GM23338 (cell line): ENCODE measurements at regions not wholly inside any gene's neighbourhood (a gene's known extent, or its start where the extent isn't known, plus 50 kb on each side); places are given as distances from the start of the nearest gene placed in this dataset.

Experiments used
- ATAC-seq: fragments of 200-7000 bp; cut with Tn5 transposase; 3 replicates; pipeline ENCODE4 v1.9.1; 2020
- DNase-seq: peaks from one replicate; pipeline ENCODE4 v3.0.0-alpha.2; 2015; ENCODE audit warnings: low spot score
- H2AFZ ChIP-seq: fragments of 200-600 bp; sonication (generic); 2 replicates; pipeline ENCODE4 v1.8.0; 2016; ENCODE audit warnings: antibody characterized with exemption, mild to moderate bottlenecking, moderate library complexity
- H3F3A ChIP-seq: fragments of 200-600 bp; sonication (generic); replicated peaks from 2 replicates; pipeline ENCODE4 v1.8.0; 2017; ENCODE audit warnings: antibody characterized with exemption, mixed run types, low read depth
- H3K27ac ChIP-seq: fragments of 200-600 bp; sonication (generic); 2 replicates; pipeline ENCODE4 v1.6.1; 2016; ENCODE audit warnings: low read depth
- H3K27me3 ChIP-seq: fragments of 200-600 bp; sonication (generic); 2 replicates; pipeline ENCODE4 v1.8.0; 2016; ENCODE audit warnings: mild to moderate bottlenecking, mixed run types, moderate library complexity; ENCODE audit not compliant: insufficient read depth
- H3K36me3 ChIP-seq: fragments of 200-600 bp; sonication (generic); 2 replicates; pipeline ENCODE4 v1.8.0; 2016; ENCODE audit warnings: mild to moderate bottlenecking; ENCODE audit not compliant: insufficient read depth
- H3K4me1 ChIP-seq: fragments of 200-600 bp; sonication (generic); 2 replicates; pipeline ENCODE4 v1.8.0; 2016; ENCODE audit warnings: mild to moderate bottlenecking, moderate library complexity; ENCODE audit not compliant: insufficient read depth
- H3K4me2 ChIP-seq: fragments of 200-600 bp; sonication (generic); 2 replicates; pipeline ENCODE4 v1.7.1; 2017; ENCODE audit warnings: mixed run types
- H3K4me3 ChIP-seq: fragments of 200-600 bp; sonication (generic); 2 replicates; pipeline ENCODE4 v1.6.1; 2016; ENCODE audit warnings: mixed run types
- H3K79me2 ChIP-seq: fragments of 200-600 bp; sonication (generic); replicated peaks from 2 replicates; pipeline ENCODE4 v1.8.0; 2017; ENCODE audit warnings: mild to moderate bottlenecking; ENCODE audit not compliant: insufficient read depth
- H3K9me2 ChIP-seq: fragments of 200-600 bp; sonication (generic); 2 replicates; pipeline ENCODE4 v1.8.0; 2017; ENCODE audit not compliant: insufficient read depth
- H4K20me1 ChIP-seq: fragments of 200-600 bp; sonication (generic); replicated peaks from 2 replicates; pipeline ENCODE4 v1.8.0; 2017; ENCODE audit warnings: mild to moderate bottlenecking; ENCODE audit not compliant: insufficient read depth
- H3K27ac Mint-ChIP-seq: 2 replicates; pipeline ENCODE4 v1.8.0; 2020; ENCODE audit warnings: inconsistent platforms, mild to moderate bottlenecking, moderate library complexity, mixed read lengths
- H3K27me3 Mint-ChIP-seq: 3 replicates; pipeline ENCODE4 v1.8.0; 2022; ENCODE audit warnings: low read depth, mild to moderate bottlenecking, moderate library complexity, mixed read lengths, inconsistent platforms; ENCODE audit not compliant: insufficient read depth, poor library complexity
- H3K36me3 Mint-ChIP-seq: 3 replicates; pipeline ENCODE4 v1.8.0; 2021; ENCODE audit warnings: low read depth, mild to moderate bottlenecking, inconsistent platforms, moderate library complexity, mixed read lengths
- H3K4me1 Mint-ChIP-seq: 3 replicates; pipeline ENCODE4 v1.8.0; 2020; ENCODE audit warnings: mild to moderate bottlenecking, inconsistent platforms, mixed read lengths
- H3K4me3 Mint-ChIP-seq: 3 replicates; pipeline ENCODE4 v1.8.0; 2021; ENCODE audit warnings: moderate library complexity, mild to moderate bottlenecking, inconsistent platforms, mixed read lengths
- H3K9me3 Mint-ChIP-seq: 3 replicates; pipeline ENCODE4 v1.8.0; 2020; ENCODE audit warnings: moderate library complexity, mild to moderate bottlenecking, inconsistent platforms, mixed read lengths
- CREB1 ChIP-seq: fragments of 250-450 bp; sonication (Bioruptor Pico); IDR thresholded peaks from 2 replicates; pipeline ENCODE4 v1.5.0; 2020; ENCODE audit warnings: low read depth, mild to moderate bottlenecking, moderate library complexity
- CTCF ChIP-seq, 2 experiments: fragments of 200-600 bp in 1 of 2; sonication (generic) in 1 of 2; conservative IDR thresholded peaks; 2 replicates each; pipeline versions ENCODE4 v1.5.1 to v1.6.1; 2016 to 2017; ENCODE audit warnings: antibody characterized with exemption in 2 of 2, low read depth in 2 of 2, mild to moderate bottlenecking in 2 of 2, moderate library complexity in 1 of 2
- ETS1 ChIP-seq: IDR thresholded peaks from 2 replicates; pipeline ENCODE4 v1.6.1; 2016; ENCODE audit warnings: antibody characterized with exemption
- EZH2 ChIP-seq: fragments of 200-600 bp; sonication (generic); IDR thresholded peaks from one replicate; pipeline ENCODE4 v1.8.0; 2017; ENCODE audit warnings: antibody characterized with exemption, mild to moderate bottlenecking, low read depth; ENCODE audit not compliant: unreplicated experiment
- EZH2phosphoT487 ChIP-seq: fragments of 200-600 bp; sonication (generic); IDR thresholded peaks from one replicate; pipeline ENCODE4 v1.8.1; 2018; ENCODE audit warnings: antibody characterized with exemption; ENCODE audit not compliant: unreplicated experiment
- JUNB ChIP-seq: IDR thresholded peaks from one replicate; pipeline ENCODE4 v1.6.1; 2016; ENCODE audit warnings: antibody characterized with exemption; ENCODE audit not compliant: unreplicated experiment
- NANOG ChIP-seq: IDR thresholded peaks from 2 replicates; pipeline ENCODE4 v1.6.1; 2016; ENCODE audit warnings: antibody characterized with exemption, borderline replicate concordance
- POLR2AphosphoS5 ChIP-seq: IDR thresholded peaks from 2 replicates; pipeline ENCODE4 v1.6.1; 2016; ENCODE audit warnings: antibody characterized with exemption, low read depth
- STAT1 ChIP-seq: IDR thresholded peaks from one replicate; pipeline ENCODE4 v1.6.1; 2016; ENCODE audit warnings: antibody characterized with exemption; ENCODE audit not compliant: unreplicated experiment
- ZNF114 ChIP-seq: fragments of 250-450 bp; sonication (Bioruptor Pico); IDR thresholded peaks from 2 replicates; pipeline ENCODE4 v1.5.0; 2020; ENCODE audit warnings: mild to moderate bottlenecking, moderate library complexity
- ZNF462 ChIP-seq: fragments of 250-450 bp; sonication (Bioruptor Pico); IDR thresholded peaks from 2 replicates; pipeline ENCODE4 v1.5.0; 2020; ENCODE audit warnings: mild to moderate bottlenecking, moderate library complexity

GRCh38 chr1:238830036-238830611 is 556.2 kb upstream of the CHRM3 start:
- Histone ChIP-seq H3K9me2 (peaks cover 6% of the 10 kb centered on the region), H3K4me2 (no peak overlapping the region), H3K27me3 (no peaks in the 10 kb centered on the region), H3K4me3 (no peak overlapping the region), H2AFZ (no peak overlapping the region), H3K36me3 (peaks cover 5% of the 10 kb centered on the region; the same call in 1 of the 2 replicates), H4K20me1 (no peaks in the 10 kb centered on the region), H3F3A (no peaks in the 10 kb centered on the region), H3K27ac (no peak overlapping the region), H3K4me1 (no peaks in the 10 kb centered on the region), H3K79me2 (no peaks in the 10 kb centered on the region)
- Mint-ChIP-seq H3K9me3 (peaks cover 46% of the 10 kb centered on the region), H3K4me3 (no peak overlapping the region), H3K36me3 (peaks cover 38% of the 10 kb centered on the region), H3K4me1 (no peaks in the 10 kb centered on the region; the same call in 2 of the 3 replicates), H3K27ac (no peak overlapping the region), H3K27me3 (no peaks in the 10 kb centered on the region)
- DNase-seq = no peak
- no peak for ATAC-seq
- no peak for TF ChIP-seq CTCF (conservative IDR thresholded peaks at IDR 0.05; ENCODE audit: low read depth in 2 of 2)
- no peak for TF ChIP-seq NANOG
- no peak for TF ChIP-seq EZH2
- TF ChIP-seq POLR2AphosphoS5 = no peak
- no peak for TF ChIP-seq JUNB
- TF ChIP-seq EZH2phosphoT487 = no peak
- no peak for TF ChIP-seq ETS1
- TF ChIP-seq STAT1 = no peak
- TF ChIP-seq ZNF462 (CRISPR knock-in tag) = no peak
- TF ChIP-seq ZNF114 (CRISPR knock-in tag) = no peak
- TF ChIP-seq CREB1 (CRISPR knock-in tag) = no peak
